HEK293T (cell line): ENCODE measurements at regions not wholly inside any gene's neighbourhood (a gene's known extent, or its start where the extent isn't known, plus 50 kb on each side); places are given as distances from the start of the nearest gene placed in this dataset.
"Not testable (repeated sequence)": the region's sequence is repeated elsewhere in the genome, so short reads cannot be mapped to it uniquely, and the experiment has no call there.

Source experiments
- CTCF ChIA-PET: fragments of 350-600 bp; formaldehyde crosslinking; extraction: SDS; loops from one replicate; lab custom pipeline; 2021; ENCODE audit warnings: antibody characterized with exemption, inconsistent platforms; lab: Yijun Ruan, JAX
- POLR2A ChIA-PET: fragments of 350-600 bp; formaldehyde crosslinking; extraction: SDS; loops from one replicate; lab custom pipeline; 2020; ENCODE audit warnings: antibody characterized with exemption, inconsistent platforms; lab: Yijun Ruan, JAX
- DNase-seq: peaks from one replicate; pipeline ENCODE4 v3.0.0; 2012; ENCODE audit warnings: mixed read lengths; ENCODE audit errors: extremely low spot score
- ARNT ChIP-seq: fragments of 450-650 bp; IDR thresholded peaks from 2 replicates; pipeline ENCODE4 v1.6.1; 2017; ENCODE audit warnings: mild to moderate bottlenecking
- BHLHE40 ChIP-seq: fragments of 450-650 bp; IDR thresholded peaks from 2 replicates; pipeline ENCODE4 v1.6.1; 2016; ENCODE audit warnings: mild to moderate bottlenecking, moderate library complexity, borderline replicate concordance
- CTBP1 ChIP-seq: fragments of 450-650 bp; IDR thresholded peaks from 2 replicates; pipeline ENCODE4 v1.6.1; 2016; ENCODE audit warnings: borderline replicate concordance
- ELF4 ChIP-seq: fragments of 450-650 bp; IDR thresholded peaks from 2 replicates; pipeline ENCODE4 v1.6.1; 2017; ENCODE audit warnings: antibody characterized with exemption
- FOXA1 ChIP-seq: fragments of 450-650 bp; IDR thresholded peaks from 2 replicates; pipeline ENCODE4 v1.6.1; 2016; ENCODE audit warnings: mild to moderate bottlenecking
- FOXK2 ChIP-seq: fragments of 450-650 bp; IDR thresholded peaks from 2 replicates; pipeline ENCODE4 v1.6.1; 2016; ENCODE audit warnings: mild to moderate bottlenecking
- FOXM1 ChIP-seq: fragments of 450-650 bp; IDR thresholded peaks from 2 replicates; pipeline ENCODE4 v1.6.1; 2017; ENCODE audit warnings: mild to moderate bottlenecking, borderline replicate concordance
- HDGF ChIP-seq: fragments of 450-650 bp; IDR thresholded peaks from 2 replicates; pipeline ENCODE4 v1.6.1; 2017; ENCODE audit warnings: antibody characterized with exemption, borderline replicate concordance
- L3MBTL2 ChIP-seq: fragments of 450-650 bp; conservative IDR thresholded peaks from 2 replicates; pipeline ENCODE4 v1.6.1; 2016; ENCODE audit warnings: mild to moderate bottlenecking
- LEF1 ChIP-seq: fragments of 450-650 bp; IDR thresholded peaks from 2 replicates; pipeline ENCODE4 v1.6.1; 2017; ENCODE audit warnings: mild to moderate bottlenecking, borderline replicate concordance
- NFRKB ChIP-seq: fragments of 450-650 bp; IDR thresholded peaks from 2 replicates; pipeline ENCODE4 v1.6.1; 2016; ENCODE audit warnings: mild to moderate bottlenecking, moderate library complexity
- PKNOX1 ChIP-seq: fragments of 450-650 bp; IDR thresholded peaks from 2 replicates; pipeline ENCODE4 v1.6.1; 2016
- SP1 ChIP-seq: fragments of 450-650 bp; IDR thresholded peaks from 2 replicates; pipeline ENCODE4 v1.6.1; 2017
- SUZ12 ChIP-seq: fragments of 450-650 bp; IDR thresholded peaks from 2 replicates; pipeline ENCODE4 v1.6.1; 2016; ENCODE audit warnings: mild to moderate bottlenecking
- TARDBP ChIP-seq: fragments of 450-650 bp; IDR thresholded peaks from 2 replicates; pipeline ENCODE4 v1.6.1; 2016
- ZNF384 ChIP-seq: fragments of 450-650 bp; IDR thresholded peaks from 2 replicates; pipeline ENCODE4 v1.6.1; 2016

- POLR2A ChIA-PET = no interaction called here
- DNase-seq = no peak
- CTCF ChIA-PET = no interaction called here
- TF ChIP-seq SP1 (no peak), ARNT (no peak), HDGF (no peak), FOXK2 (no peak), CTBP1 (no peak), LEF1 (no peak), FOXM1 (no peak), L3MBTL2 (no peak), ZNF384 (no peak), TARDBP (no peak), ELF4 (no peak), NFRKB (no peak), FOXA1 (no peak), PKNOX1 (no peak)
Observed at GRCh38 chr4:31023742-31024141, 303.6 kb downstream of the PCDH7 start.

GRCh38 chr4:31024781-31025180, 304.6 kb downstream of the PCDH7 start:
- CTCF ChIA-PET, POLR2A ChIA-PET, DNase-seq: not testable (repeated sequence)

- POLR2A ChIA-PET = no interaction called here
- CTCF ChIA-PET = no interaction called here
- no peak for DNase-seq
- TF ChIP-seq NFRKB (no peak), ARNT (no peak), SUZ12 (no peak), ELF4 (no peak), PKNOX1 (no peak), HDGF (no peak), BHLHE40 (no peak), SP1 (no peak), TARDBP (no peak), FOXK2 (no peak), FOXA1 (no peak), L3MBTL2 (no peak), LEF1 (no peak), CTBP1 (no peak), ZNF384 (no peak), FOXM1 (no peak)
Observed at GRCh38 chr4:31026256-31026655, 306.1 kb downstream of the PCDH7 start.

GRCh38 chr4:31034550-31034949, 314.4 kb downstream of the PCDH7 start:
- TF ChIP-seq FOXK2 (no peak), FOXM1 (no peak), FOXA1 (no peak), LEF1 (no peak), ZNF384 (no peak), TARDBP (no peak), CTBP1 (no peak), ARNT (no peak), L3MBTL2 (no peak), BHLHE40 (no peak), ELF4 (no peak), HDGF (no peak), SUZ12 (no peak), PKNOX1 (no peak), NFRKB (no peak), SP1 (no peak)
- POLR2A ChIA-PET = no interaction called here
- CTCF ChIA-PET = no interaction called here
- no peak for DNase-seq

- no peak for DNase-seq
- TF ChIP-seq LEF1 = no peak
- no peak for TF ChIP-seq FOXA1
- TF ChIP-seq BHLHE40 = no peak
- no peak for TF ChIP-seq ZNF384
- TF ChIP-seq PKNOX1 = no peak
- TF ChIP-seq SP1 = no peak
- no peak for TF ChIP-seq TARDBP
- no peak for TF ChIP-seq HDGF
- TF ChIP-seq SUZ12 = no peak
- no peak for TF ChIP-seq CTBP1
- TF ChIP-seq ARNT = no peak
- ChIA-PET POLR2A (no interaction called here), CTCF (interaction anchor here (1.1 kb wide), 1 partner anchor 10 kb away, joined by 4 read pairs; no protein-coding TSS in a partner anchor)
Observed at GRCh38 chr4:31035761-31036160, 315.6 kb downstream of the PCDH7 start.

GRCh38 chr4:31037703-31038102, 317.5 kb downstream of the PCDH7 start:
- TF ChIP-seq ARNT (no peak), LEF1 (no peak), BHLHE40 (no peak), ZNF384 (no peak), FOXM1 (no peak), CTBP1 (no peak), L3MBTL2 (no peak), PKNOX1 (no peak), ELF4 (no peak), FOXA1 (no peak), NFRKB (no peak), TARDBP (no peak), SP1 (no peak), FOXK2 (no peak), SUZ12 (no peak), HDGF (no peak)
- CTCF ChIA-PET = no interaction called here
- no peak for DNase-seq
- POLR2A ChIA-PET = no interaction called here
